NAMALWA (cell line): ENCODE measurements at regions not wholly inside any gene's neighbourhood (a gene's known extent, or its start where the extent isn't known, plus 50 kb on each side); places are given as distances from the start of the nearest gene placed in this dataset.
"Not testable (repeated sequence)": the region's sequence is repeated elsewhere in the genome, so short reads cannot be mapped to it uniquely, and the experiment has no call there.

ENCODE experiments used
- DNase-seq: peaks from one replicate; pipeline ENCODE4 v3.0.0-alpha.2; 2015; ENCODE audit warnings: low spot score

DNA sequence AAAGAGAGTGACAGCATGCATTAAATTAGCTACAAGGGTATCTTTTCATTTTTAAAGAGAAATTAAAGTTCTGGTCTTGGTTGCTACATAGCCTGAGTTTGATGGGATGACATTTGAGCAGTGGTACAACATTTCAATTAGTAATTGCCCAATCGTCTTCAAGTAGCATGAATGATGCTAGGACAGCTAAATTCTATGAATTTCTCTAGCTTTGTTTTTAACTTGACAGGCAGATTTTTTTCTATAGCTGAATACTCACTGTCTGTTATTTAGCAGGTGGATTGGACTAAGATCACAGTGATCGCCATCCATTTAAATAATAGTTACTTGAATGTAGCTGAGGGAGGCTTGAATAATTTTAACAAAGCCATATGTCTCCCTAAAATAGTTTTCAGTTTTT is 162.2 kb downstream of the OXSM start:
- DNase-seq = no peak

DNA sequence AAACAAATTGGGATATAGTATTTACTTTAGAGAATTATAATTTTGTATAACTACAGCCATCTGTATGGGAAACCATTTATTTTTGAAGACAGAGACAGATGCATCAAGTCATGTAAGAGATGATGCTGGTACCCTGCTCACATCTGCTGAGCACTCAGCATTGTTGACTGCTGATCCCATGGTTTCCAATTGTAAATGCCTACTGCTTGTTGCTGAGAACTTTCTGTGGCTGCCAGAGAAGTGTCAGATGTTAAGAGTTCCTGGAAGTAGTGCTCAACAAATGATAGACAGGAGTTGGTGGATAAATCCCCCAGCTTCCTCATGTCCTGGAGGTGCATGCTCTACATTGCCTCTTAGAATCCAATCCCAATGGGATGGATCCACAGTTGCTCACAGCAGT is 167.1 kb downstream of the OXSM start:
- DNase-seq = no peak

- no peak for DNase-seq
Observed at GRCh38 chr3:25960776-25961175, 170.9 kb downstream of the OXSM start.

DNA sequence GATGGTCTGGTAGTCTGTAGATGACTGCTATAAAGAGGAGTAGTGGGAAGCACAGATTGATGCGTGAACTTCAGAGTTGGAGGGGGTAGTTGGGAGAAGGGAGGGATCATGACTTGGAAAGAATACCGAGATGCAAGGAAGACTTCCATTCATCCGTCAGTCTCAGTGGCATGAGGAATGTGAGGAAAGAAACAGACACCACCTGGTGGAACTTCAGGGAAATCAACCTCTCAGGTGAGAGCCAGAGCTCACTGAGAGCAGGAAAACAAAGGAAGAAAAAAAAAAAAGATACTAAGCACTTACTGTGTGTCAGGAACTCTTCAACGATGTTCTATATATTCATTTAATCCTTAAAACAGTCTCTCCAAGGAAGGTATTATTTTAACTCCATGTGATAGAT is 172.4 kb downstream of the OXSM start:
- no peak for DNase-seq

- no peak for DNase-seq
Observed at GRCh38 chr3:25964141-25964540, 174.3 kb downstream of the OXSM start.

DNA sequence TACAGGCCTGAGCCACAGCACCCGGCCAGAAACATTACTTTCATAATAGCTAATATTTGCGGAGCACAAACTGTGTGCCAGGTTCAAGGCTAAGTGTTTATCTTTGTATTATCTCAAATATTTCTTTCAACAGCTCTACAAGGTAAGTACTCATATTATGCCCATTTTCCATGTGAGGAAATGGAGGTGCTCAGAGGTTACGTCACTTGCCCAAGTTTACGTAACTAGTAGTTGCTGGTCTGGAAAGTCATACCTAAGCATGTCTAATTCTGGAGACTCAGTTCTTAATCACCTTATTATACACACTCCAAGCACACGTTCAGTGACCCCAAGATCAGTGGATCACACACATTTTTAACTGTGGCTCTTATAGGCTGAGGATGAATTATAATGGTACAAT is 177.5 kb downstream of the OXSM start:
- DNase-seq = no peak

DNA sequence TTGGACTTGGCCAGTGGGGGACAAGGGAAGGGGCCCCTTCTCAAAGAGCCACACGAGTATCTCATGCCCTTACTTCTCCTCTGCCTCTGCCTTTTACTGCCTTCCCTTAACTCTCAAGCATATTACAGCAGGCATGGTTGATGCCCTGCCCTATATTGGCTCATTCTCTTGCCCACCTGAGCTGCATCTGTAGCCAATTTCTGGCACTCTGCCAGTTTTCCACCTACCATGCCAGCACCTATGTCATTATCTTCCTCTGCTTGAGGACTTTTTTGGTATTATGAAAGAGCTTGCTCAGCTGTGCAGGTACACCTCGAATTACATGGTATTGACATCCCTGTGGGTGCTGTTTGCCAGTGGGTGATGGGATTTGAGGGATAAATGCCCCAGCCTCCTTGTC is 181.8 kb downstream of the OXSM start:
- no peak for DNase-seq

GRCh38 chr3:25973122-25973521 is 183.2 kb downstream of the OXSM start:
- DNase-seq = no peak

DNA sequence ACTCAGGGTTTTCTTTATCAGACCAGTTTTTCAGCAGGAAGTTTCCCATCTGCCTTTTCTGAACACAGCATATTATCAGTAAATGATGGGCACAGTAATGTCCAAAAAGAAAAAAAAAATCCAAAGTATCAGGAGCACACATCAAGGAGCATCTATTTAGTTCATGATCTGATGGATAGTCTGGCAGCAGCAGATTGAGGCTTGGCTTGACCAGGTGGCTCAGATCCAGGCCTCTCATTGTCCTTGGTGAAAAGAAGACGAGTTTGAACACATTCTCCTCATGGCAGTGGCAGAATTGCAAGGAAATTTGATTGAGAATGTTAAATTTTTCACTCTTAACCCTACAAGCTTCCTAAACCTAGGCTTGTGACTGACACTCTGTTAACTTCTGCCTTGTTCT is 192.9 kb downstream of the OXSM start:
- DNase-seq = no peak

- no peak for DNase-seq
Observed at GRCh38 chr3:25985621-25986020, 195.7 kb downstream of the OXSM start.

DNA sequence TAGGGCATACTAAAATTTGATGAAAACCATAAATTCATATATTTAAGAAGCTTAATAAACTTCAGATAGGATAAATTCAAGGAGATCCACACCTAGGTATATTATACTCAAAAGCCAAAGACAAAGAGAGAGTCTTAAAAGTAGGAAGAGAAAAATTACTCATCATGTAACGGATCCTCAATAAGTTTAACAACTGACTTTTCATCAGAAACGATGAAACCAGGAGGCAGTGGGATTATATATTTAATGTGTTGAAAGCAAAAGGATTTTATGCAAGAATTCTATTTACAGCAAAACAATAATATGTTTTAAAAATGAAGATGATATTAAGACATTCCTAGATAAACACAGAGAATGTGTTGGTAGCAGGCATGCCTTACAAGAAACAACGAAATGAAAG is 202.7 kb downstream of the OXSM start:
- DNase-seq = no peak

- no peak for DNase-seq
Observed at GRCh38 chr3:26004172-26004571, 214.3 kb downstream of the OXSM start.

- DNase-seq = no peak
Observed at GRCh38 chr3:26011276-26011675, 221.4 kb downstream of the OXSM start.

GRCh38 chr3:26012241-26012745 is 222.4 kb downstream of the OXSM start:
- DNase-seq = no peak

- DNase-seq = no peak
Observed at GRCh38 chr3:26015752-26016151, 225.9 kb downstream of the OXSM start.

DNA sequence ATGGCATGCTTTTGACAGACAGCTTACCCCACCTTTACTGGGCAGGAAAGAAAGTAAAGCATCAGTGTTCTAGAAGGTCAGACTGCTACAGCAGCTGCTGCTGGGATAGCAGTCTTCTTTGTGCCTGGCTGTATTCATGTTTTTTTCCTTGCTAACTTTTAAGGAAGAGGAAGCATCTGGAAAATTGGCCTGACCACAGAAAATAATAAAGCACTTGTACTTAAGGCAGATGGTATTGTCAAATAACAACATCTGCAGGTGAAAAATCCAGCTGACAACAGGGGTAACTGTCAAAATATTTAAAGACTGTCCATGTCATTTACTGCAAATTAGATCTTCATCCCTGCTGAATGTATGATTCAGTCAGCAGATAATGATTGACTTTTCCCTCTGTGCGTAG is 229.0 kb downstream of the OXSM start:
- peak; percentile 12 for DNase-seq

GRCh38 chr3:26024206-26024605 is 234.3 kb downstream of the OXSM start:
- not testable (repeated sequence) for DNase-seq

DNA sequence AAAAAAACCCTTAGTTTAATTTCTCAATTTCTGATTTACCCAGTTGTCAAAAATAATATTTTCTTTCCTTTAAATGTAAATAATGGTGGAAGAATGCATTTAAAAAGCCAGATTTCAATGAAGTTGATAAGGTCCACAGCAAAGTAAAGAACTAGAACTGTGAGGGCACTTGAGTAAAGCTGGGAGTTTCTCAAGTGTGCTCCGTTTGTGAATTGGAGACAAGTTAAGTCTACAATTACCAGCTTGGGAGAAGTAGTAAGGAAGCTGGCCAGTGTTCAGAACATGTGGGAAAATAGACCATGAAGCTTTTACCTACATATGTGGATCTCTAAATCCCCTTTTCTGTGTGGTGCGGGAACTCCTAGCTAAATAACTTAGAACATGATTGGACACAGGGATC is 239.4 kb downstream of the OXSM start:
- DNase-seq = no peak

DNA sequence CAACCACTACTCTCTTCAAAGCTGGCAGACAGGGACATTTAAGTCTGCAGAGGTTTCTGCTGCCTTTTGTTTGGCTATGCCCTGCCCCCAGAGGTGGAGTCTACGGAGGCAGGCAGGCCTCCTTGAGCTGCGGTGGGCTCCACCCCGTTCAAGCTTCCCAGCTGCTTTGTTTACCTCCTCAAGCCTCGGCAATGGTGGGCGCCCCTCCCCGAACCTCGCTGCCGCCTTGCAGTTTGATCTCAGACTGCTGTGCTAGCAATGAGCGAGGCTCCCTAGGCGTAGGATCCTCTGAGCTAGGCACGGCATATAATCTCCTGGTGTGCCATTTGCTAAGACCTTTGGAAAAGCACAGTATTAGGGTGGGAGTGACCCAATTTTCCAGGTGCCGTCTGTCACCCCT is 252.2 kb downstream of the OXSM start:
- not testable (repeated sequence) for DNase-seq

DNA sequence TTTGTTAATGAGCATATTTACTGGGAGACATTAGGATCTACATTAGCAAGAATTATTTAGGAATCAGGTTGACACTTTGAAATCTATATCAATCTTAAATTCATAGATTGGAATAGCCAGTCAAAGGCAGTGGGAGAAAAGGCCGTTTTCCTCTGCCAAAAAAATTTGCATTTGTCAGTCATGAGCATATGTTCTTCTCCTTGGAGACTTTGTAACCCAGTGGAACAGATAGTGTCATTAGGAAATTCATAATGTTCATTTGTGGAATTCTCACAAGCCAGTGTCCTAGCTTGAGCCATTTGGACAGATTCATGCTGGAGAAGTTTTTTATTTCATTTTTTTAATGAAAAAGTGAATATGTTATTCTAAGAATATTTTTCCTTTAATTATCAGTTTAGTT is 260.1 kb downstream of the OXSM start:
- DNase-seq = no peak

DNA sequence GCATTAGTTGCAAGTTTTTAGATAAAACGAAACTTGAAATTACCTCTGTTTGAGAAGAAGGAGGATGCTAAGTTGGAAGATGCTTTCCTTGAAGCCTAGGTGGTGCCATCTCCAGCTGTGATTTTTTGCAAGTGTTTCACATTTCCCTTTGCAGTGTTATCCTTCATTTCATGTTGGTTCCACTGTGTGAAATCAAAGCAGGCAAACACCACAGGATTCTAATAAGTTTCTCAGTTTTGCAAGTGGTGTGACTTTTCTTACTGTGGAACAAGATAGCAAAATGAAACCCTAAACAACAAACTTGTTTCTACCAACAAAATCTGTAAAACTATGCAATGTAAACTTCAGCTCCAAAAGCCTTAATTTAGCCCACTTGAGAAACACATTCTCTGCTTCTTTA is 260.9 kb downstream of the OXSM start:
- DNase-seq = no peak

DNA sequence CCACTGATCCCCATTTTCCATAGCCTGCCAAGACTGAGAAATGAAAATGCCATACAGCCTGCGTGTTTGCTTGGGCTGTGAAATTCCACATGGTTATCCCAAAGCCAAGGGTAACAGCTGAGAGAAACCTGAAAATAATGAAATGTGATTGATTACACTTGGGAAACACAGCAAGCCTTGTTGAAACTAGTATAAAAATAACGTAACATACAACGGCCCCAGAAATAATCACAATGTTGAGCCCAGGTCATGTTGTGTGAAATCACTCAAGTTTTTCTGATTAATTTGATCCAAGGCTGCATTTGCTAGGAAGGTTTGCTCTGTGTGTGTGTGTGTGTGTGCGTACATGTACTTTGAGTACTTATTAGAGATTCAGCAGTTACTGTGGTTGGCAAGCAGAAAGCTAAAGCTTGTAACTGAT is 269.0 kb downstream of the OXSM start:
- no peak for DNase-seq

GRCh38 chr3:26061947-26062346 is 272.1 kb downstream of the OXSM start:
- DNase-seq = no peak

- no peak for DNase-seq
Observed at GRCh38 chr3:26064297-26064696, 274.4 kb downstream of the OXSM start.

- no peak for DNase-seq
Observed at GRCh38 chr3:26068890-26069289, 279.0 kb downstream of the OXSM start.
